GM19240 (cell line): ENCODE measurements at regions not wholly inside any gene's neighbourhood (a gene's known extent, or its start where the extent isn't known, plus 50 kb on each side); places are given as distances from the start of the nearest gene placed in this dataset.

ENCODE experiments used
- DNase-seq: peaks from one replicate; pipeline ENCODE4 v3.0.0; 2011; ENCODE audit warnings: low spot score; ENCODE audit not compliant: insufficient read length

DNA sequence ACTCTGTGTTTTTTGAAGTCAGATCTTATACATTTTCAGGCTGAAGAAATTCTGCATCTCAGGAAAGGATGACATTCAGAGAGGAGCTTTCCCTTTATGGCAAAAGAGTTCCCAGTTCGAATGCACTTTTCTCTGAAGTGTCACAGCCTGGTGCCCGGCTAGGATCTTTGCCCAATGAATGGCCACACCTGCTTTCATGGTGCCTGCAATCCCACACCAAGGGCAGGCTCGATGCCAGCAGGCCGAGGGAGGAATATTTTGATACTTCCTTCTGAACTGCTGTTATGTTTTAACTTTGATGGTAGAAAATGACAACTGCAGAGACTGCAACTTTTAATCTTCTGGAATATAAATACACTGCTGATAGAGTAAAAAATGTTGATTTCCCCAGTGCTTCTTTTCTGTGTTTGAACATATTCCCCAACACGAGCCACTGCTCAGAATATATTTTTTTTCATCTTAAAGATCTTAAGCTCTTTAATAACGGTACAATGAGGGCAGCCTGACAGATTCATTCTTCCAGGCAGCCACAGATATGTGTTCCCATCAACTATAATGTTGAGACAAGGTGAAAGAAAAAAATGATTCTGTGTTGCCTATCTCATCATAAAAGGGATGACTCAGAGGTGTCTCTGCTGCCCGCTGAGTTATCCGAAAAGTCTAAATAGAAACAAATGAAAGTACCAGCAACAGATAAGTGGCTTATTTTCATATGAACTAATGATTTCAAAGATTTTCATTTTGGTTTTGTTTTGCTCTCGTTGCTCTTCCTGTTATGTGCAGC, 848.5 kb downstream of the DCDC2C start:
- no peak for DNase-seq

GRCh38 chr2:4553241-4553640, 849.9 kb downstream of the DCDC2C start:
- DNase-seq = no peak

GRCh38 chr2:4556135-4556896, 852.9 kb downstream of the DCDC2C start:
- no peak for DNase-seq

- no peak for DNase-seq
These were observed 857.8 kb downstream of the DCDC2C start for GRCh38 chr2:4561196-4561595.

DNA sequence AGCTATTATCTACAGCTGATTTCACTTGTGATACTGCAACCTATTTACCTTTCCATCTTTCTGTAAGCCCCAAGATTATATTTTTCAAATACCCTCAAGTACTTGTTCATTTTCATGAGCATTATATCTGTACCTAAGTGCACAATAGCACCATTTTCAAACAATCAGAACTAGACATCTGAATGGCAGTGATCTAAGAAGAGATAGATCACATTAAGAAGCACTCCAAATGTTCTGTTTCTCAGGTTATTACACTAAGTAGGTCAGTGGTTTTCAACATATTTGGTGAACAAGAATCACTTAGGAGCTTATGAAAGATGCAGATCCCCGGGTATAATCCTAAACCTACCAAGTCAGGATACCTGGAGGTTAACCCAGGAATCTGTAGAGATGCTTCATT, 872.7 kb downstream of the DCDC2C start:
- DNase-seq = no peak

- no peak for DNase-seq
These were observed 876.6 kb downstream of the DCDC2C start for GRCh38 chr2:4579977-4580376.

DNA sequence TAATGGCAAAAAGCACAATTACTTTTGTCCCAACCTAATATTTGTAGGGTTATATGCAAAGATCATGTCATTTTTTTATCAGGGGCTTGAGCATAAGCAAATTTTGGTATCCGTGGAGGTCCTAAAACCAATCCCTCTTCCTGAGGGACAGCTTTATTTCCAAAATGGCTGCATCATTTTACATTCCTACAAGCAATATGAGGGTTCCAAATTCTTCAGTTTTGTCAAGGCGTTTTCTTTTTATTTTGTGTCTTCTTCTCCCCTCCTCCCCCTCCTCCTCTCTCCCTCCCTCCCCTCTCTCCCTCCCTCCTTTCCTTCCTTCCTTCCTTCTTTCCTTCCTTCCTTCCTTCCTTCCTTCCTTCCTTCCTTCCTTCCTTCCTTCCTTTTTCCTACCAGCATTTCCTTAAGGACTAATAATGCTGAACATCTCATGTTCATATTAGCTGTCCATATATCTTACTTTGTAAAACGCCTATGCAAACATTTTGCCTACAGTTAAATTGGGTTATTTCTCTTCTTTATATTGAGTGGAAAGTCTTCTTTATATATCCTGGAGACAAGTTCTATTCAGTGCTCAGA, 881.8 kb downstream of the DCDC2C start:
- no peak for DNase-seq

GRCh38 chr2:4588606-4589005, 885.2 kb downstream of the DCDC2C start:
- no peak for DNase-seq

- no peak for DNase-seq
These were observed 887.9 kb downstream of the DCDC2C start for GRCh38 chr2:4591261-4591660.

- no peak for DNase-seq
These were observed 894.0 kb downstream of the DCDC2C start for GRCh38 chr2:4597400-4597799.

DNA sequence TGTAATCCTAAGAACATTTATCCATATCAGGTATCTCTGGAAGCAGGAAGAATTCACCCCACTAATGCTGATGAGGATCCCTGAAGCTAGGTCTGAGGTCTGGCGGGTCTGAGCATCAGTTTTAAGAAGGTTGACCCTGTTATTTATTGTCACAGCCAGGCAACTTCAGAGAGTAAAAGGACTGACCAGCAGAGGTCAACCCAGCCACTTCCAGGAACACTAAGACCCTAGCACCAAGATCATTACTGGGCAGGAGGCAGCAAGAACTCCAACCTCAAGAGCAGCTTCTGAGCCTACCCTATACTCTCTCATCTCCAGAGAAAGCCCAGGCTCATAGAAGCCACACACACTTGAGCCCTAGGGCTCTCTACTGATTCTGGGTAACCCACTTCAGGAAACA, 901.4 kb downstream of the DCDC2C start:
- DNase-seq = no peak

DNA sequence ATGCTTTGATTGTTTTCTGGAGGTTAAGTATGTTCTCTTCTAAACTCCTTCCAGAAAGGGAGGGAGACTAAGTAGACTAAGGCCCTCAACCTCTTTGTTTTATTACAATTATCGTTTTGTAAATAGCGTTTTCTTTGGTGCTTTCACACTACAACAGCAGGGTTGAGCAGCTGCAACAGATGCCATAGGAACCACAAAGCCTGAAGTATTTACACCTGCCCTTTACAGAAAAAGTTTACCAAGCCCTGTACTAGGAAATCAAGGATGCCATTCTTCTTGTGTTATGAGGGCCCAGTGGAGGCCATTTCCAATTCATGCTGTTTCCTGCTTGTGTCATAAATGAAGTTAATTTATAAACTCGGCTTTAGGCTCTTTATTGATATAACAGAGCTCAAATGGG, 914.8 kb downstream of the DCDC2C start:
- no peak for DNase-seq

- DNase-seq = no peak
These were observed 915.4 kb downstream of the DCDC2C start for GRCh38 chr2:4618630-4619228.

DNA sequence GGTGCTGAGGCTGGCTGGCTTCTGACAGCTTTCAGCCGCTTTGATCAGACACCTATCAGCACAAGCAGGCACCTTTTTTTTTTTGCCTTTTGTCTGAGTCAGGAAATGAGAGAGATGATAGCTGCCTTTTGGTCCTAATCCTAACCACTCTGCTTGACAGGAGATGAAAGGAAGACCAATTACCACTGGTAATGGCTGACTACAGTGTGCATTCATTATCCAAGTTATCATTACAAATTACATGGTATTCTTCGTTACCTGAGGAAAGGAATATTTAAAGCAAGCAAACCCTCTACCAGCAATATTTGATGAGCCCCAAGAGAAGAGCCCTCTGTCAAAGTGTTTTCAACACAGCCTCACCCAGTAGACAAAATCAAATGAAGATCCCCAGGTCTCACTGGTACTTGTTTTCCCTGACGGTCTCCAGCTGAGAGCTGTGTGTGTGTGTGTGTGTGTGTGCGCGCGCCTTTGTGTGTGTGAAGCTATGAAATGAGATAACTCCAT, 925.7 kb downstream of the DCDC2C start:
- no peak for DNase-seq

DNA sequence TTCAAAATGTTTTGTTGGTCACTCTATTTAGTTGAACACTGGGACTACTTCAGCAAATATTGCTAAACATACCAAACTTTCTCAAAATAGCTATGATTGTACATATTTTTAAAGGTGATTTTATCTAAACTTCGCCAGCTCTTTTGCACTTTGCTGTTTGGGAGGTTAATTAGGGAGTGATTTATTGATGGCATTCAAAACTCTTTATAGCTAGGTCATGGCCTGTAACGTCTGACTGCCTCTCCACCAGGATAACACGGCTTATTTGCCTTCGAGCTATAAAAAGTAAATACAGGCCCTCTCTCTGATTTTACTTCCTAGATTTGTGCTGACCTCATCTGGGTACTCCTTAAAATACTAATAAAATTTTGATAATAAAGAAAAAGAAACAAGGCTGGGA, 931.9 kb downstream of the DCDC2C start:
- DNase-seq = no peak

- no peak for DNase-seq
These were observed 950.6 kb downstream of the DCDC2C start for GRCh38 chr2:4653991-4654390.

DNA sequence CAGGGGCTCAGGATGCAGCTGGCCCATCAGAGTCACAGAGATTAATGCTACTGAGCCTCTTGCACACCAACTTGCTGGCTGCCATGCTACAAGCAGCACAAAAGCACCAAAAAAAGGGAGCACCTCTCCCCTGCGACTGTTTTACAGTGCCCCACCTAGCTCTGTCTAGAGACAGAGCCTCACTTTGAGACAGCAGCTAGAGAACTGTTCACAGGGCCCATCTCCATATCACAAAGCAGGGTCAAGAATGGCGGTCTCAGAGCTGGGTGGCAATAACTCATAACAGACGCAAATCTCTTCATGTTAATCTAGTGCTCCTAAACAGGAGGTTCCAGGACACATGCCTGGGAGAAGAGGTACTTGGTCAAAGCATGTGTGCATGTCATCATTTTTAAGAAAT, 953.0 kb downstream of the DCDC2C start:
- no peak for DNase-seq

- DNase-seq = no peak
These were observed 958.9 kb downstream of the DCDC2C start for GRCh38 chr2:4662161-4662779.

GRCh38 chr2:4668381-4668780, 965.0 kb downstream of the DCDC2C start:
- DNase-seq = no peak

DNA sequence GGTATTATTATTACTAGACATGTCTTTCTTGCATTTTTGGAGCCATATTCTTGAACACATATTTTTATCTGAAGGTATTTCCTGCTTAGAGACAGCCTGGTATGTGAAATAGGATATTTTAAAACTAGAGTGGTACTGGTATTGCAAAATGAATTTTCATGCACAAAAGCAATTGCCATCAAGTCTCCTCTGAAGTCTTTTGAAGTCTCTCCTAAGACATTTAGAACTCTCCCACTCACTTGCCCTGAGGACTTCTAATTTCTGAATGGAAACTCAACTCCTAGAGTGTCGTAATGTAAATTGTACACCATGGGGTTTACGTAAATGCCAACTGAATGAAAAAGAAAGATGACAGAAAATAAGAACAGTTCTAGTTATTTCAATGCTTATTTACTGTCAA, 967.0 kb downstream of the DCDC2C start:
- DNase-seq = no peak

DNA sequence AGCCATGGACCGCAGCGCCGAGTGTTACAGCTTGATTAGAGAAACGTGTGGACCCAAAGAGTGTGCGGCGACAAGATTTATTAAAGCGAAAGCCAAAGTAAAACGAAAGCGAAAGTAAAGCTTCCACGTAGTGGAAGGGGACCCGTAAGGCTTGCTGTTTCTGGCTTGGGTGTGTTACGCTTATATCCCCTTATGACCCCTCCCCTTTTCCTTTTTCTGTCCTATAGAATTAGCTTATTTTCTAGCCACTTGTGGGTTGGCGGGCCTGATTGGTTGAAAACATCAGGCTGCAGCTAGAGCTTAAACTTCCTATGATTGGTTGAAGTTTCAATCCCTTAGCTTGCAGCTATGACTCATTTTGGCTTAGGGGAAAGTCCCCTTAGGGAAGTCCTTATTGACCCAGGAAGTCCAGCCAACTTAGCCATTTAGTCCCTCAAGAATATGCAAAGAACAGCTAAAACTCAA, 969.7 kb downstream of the DCDC2C start:
- no peak for DNase-seq
